HG03342 (cell line): ENCODE measurements at regions not wholly inside any gene's neighbourhood (a gene's known extent, or its start where the extent isn't known, plus 50 kb on each side); places are given as distances from the start of the nearest gene placed in this dataset.
A peak's percentile ranks its signal among the peaks of the same experiment; 100 is the strongest.
"Not testable (repeated sequence)": the region's sequence is repeated elsewhere in the genome, so short reads cannot be mapped to it uniquely, and the experiment has no call there.

ENCODE experiments used
- ATAC-seq: cut with Tn5 transposase; IDR thresholded peaks from one replicate; pipeline ENCODE4 v1.9.1; 2021; ENCODE audit warnings: mild to moderate bottlenecking, moderate library complexity; ENCODE audit not compliant: unreplicated experiment

DNA sequence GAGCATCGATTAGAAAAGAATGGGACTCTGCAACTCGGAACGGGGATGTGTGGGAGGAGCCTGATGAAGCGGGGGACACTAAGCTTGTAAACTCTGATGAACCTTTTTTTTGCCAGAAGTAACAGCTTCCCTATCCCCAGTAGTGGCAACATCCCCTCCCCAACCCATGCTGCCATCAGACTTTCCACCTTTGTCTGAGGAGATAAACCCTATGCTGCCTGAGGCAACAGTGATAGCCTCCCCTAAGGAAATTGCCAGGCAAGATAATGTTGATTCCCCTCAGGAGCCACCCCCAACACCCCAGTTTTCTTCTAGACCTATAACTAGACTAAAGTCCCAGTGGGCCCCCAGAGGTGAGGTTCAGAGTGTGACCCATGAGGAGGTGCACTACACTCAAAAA, 173.7 kb downstream of the AKR1D1 start:
- no peak for ATAC-seq

GRCh38 chr7:138252666-138253065, 176.4 kb downstream of the AKR1D1 start:
- not testable (repeated sequence) for ATAC-seq

GRCh38 chr7:138254444-138254843, 178.2 kb downstream of the AKR1D1 start:
- ATAC-seq = no peak

DNA sequence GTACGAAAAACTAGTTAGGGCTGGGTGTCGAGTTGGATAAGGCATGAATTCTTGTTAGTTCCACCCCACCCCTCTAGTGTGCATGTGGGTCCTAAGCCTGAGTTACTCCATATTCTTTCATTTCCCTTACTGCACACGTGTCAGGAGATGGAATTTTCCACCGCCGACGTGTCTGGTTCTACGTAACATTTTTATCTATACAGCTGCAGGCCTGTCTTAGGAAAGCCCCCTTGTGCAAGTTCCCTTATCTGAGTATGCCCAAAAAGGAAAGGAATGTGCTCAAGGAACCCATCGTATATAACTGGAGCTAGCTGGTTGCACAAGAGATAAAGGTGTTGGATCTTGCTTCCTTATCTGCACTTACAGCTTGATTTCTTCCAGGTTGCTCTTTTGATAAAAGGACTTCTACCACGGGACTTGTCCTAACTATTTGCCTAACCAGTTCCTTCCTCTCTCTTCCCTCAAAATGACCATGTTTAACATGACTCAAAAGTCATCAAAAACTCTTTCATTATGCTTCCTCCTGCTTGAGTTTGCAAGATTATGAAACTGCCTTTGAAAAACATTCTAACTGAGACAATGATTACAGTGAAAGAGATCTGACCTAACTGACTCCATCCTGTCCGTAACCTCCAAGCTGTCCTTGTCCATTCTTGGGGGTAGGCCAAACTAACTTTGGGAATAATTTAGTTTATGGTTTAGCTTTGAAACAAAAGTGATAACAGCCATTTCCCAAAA, 181.4 kb downstream of the AKR1D1 start:
- ATAC-seq = no peak

DNA sequence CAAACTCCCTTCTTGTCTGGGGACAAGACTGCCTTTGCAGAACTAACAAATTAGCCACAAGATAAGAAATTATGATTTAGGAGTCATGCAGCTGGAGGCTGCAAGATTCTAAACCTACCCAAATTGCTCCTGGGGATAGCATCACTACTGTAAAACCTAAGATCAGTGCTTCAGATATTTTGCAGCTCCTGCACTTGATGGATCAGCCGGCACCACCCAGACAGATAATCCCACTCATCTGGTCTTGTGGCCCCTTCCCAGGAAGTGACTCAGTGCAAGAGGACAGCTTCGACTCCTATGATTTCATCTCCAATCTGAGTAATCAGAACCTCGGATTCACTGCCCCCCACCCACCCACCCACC, 181.9 kb downstream of the AKR1D1 start:
- ATAC-seq = no peak

- ATAC-seq = no peak
Measured at GRCh38 chr7:138259675-138260074, 183.4 kb downstream of the AKR1D1 start.

DNA sequence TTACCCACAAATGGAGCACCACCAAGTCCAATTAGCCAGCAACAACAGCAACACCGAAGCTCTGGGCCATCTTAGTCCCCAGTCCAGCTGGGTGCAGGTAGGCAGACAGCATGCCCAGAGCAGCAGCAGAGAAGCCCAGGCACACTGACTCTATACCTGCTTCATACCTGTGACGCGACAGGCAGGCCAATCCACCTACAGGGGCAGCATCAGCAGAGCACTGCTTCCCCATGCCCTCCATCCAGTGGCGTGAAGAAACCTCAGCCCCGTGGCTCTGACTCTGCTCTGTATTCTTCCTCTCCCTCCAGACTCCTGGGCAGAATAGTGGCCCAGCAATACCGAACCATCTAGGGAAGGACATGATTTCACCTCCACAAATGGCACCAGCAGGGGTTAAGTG, 191.7 kb downstream of the AKR1D1 start:
- no peak for ATAC-seq

DNA sequence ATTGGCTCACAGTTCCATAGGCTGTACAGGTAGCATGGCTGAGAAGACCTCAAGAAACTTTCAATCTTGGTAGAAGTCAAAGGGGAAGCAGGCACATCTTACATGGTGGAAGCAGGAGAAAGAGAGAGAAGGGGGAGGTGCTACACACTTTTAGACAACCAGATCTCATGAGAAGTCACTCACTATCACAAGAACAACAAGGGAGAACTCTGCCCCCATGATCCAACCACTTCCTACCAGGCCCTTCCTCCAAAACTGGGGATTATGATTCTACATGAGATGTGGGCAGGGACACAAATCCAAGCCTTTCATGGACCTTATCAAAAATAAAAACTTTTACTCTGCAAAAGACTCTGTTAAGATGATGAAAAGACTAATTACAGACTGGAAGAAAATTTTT, 183.2 kb upstream of the TRIM24 start:
- ATAC-seq = no peak

DNA sequence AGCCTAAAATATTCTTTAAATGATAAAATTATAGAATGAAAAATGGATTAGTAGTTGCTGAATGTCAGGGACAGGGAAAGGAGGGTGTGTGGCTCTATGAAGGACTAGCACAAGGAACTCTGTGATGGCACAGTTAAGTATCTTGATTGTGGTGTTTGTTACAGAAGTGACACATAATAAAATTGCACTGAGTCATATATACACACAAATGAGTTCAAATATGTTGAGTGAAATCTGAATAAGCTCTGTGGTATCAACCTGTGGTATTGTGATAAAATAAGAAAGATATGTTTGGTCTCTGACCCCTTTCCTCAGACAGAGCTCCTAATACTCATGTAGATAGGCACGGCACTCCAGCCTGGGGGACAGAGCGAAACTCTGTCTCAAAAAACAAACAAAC, 181.5 kb upstream of the TRIM24 start:
- no peak for ATAC-seq

DNA sequence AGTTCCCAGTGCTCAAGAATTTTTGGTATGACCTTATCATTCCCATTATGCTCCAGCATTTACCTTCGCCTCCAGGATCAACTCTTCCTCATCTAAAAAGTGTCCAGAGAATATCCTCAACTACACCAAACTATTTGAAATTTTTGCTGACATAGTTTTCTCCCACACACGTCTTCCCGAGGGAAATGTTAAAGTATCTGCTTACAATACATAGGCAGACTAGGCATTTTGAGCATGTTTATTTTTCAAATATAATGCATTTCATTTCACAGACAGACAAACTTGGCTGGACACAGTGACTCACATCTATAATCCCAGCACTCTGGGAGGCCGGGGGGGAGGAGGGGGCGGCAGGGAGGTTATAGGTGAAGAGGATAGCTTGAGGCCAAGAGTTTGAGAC, 177.1 kb upstream of the TRIM24 start:
- no peak for ATAC-seq

DNA sequence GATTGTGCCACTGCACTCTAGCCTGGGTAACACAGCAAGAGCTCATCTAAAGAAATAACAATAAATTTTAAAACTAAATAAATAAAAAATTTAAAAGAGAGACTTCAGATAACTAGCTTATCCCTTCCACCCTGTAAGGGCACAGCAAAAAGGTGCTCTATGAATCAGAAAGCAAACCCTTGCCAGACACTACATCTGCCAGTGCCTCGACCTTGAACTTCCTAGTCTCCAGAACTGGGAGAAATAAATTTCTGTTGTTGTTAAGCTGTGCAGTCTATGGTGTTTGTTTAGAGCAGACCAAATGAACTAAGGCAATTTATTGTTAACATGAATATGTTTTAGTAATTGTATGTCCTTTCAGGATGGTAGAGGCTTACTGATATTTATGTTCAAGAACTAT, 174.9 kb upstream of the TRIM24 start:
- ATAC-seq = no peak

- ATAC-seq = no peak
Measured at GRCh38 chr7:138286846-138287245, 173.2 kb upstream of the TRIM24 start.

- ATAC-seq = no peak
Measured at GRCh38 chr7:138287549-138287948, 172.5 kb upstream of the TRIM24 start.

GRCh38 chr7:138289082-138289481, 171.0 kb upstream of the TRIM24 start:
- no peak for ATAC-seq

DNA sequence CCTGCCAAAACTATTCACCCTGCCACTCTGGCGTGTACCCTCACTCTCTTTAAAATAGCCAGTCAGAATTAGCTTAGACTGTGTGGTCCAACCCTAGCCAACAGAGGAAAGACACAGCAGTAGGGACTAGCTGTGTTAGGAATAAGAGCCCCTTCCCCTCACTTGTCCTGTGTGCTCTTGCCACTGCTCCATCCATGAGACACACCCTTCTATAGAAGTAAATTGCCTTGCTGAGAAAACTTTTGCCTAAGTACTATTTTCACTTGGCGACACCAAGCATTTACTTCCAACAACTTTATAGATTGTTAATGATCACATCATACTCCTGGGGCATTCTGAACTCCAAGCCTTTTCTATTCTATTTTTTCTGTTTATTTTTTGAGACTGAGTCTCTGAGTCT, 170.2 kb upstream of the TRIM24 start:
- ATAC-seq = no peak

- ATAC-seq = no peak
Measured at GRCh38 chr7:138292951-138293350, 167.1 kb upstream of the TRIM24 start.

DNA sequence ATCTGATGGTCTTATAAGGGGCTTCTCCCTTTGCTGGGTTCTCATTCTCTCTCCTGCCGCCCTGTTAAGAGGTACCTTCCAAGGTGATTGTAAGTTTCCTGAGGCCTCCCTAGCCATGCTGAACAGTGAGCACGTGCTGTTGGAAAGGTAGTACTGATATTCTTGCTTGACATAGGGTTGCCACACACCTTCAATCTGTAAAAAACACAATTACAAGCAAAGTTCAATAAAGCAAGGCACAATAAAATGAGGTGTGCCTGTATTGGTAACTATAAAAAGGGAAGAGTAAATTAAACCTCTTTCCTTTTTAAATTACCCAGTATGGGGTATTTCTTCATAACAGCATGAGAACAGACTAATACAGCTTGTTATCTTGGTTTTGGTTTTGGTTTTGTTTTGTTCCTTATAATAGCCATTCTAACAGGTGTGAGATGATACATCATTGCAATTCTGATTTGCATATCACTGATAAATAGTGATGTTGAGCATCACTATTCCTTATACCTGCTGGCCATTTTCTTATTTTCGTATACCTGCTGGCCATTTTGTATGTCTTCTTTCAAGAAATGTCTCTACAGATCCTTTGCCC, 164.9 kb upstream of the TRIM24 start:
- peak; percentile 74 for ATAC-seq

DNA sequence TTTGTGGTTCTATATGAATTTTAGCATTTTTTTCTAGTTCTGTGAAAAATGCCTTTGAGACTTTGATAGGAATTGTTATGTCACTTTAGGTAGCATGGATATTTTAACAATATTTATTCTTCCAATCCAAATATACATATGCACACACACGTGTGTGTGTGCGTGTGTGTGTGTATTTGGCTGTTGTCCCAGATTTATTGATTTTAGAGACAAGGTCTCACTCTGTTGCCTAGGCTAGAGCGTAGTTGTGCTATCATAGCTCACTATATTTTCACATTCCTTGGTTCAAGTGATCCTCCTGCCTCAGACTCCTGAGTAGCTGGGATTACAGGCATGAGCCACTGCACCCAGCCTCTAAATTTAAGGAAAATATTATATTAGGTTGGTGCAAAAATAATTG, 162.5 kb upstream of the TRIM24 start:
- ATAC-seq = no peak

- ATAC-seq = no peak
Measured at GRCh38 chr7:138299066-138299465, 161.0 kb upstream of the TRIM24 start.

DNA sequence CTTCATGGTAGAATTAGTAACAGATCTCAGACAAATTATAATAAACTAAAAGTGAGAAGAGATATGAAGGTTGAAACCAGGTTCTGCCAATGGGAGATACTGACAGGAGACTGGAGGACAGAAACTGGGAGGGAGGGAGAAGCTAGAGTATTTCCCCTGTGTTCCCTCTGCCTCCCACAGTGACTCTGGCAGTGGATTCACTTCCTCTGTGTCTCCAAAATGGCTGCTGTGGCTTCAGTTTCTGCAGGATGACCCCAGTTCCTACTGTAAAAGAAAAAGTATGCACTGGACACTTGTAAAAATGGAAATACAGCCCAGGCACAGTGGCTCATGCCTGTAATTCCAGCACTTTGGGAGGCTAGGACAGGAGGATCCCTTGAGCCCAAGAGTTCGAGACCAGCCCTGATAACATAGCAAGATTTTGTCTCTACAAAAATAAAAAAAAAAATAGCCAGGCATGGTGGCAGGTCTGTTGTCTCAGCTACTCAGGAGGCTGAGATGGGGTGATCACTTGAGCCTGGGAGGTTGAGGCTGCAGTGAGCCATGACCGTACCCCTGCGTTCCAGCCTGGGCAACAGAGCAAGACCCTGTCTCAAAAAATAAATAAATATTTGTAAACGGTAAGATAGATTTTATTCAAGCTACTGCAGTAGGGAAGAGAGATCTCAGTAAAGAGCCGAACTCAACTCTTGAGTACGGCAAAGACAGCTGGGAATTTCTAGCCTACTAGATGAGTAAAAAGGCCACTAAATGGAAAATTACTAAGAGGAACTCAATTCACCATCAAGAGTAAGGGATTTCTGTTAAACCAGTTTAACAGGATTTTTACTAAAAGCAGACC, 156.6 kb upstream of the TRIM24 start:
- no peak for ATAC-seq

DNA sequence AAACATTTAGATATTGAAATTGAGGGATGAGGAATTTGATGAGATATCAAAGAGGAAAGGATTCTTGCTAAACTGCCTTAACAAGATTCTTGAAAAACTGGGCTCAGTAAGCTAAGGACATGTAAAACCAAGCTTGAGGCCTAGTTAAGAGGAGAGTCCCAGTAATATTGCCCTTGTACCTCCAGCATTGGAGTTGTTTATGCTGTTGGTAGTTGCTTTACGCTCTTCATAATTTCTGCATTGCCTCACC, 156.1 kb upstream of the TRIM24 start:
- ATAC-seq = no peak

- ATAC-seq = no peak
Measured at GRCh38 chr7:138307633-138308032, 152.4 kb upstream of the TRIM24 start.
